Neural cell (in vitro differentiated cells): ENCODE measurements at regions not wholly inside any gene's neighbourhood (a gene's known extent, or its start where the extent isn't known, plus 50 kb on each side); places are given as distances from the start of the nearest gene placed in this dataset.

ENCODE experiments used
- H2AFZ ChIP-seq: fragments of 200-600, 300-800 bp; sonication (generic), shearing (Covaris generic); 2 replicates; pipeline ENCODE4 v1.6.0; 2014; ENCODE audit warnings: low read depth, mild to moderate bottlenecking, antibody characterized with exemption, low read length, moderate library complexity
- H3F3A ChIP-seq: fragments of 200-600 bp; shearing (Covaris generic); 2 replicates; pipeline ENCODE4 v1.6.1; 2016; ENCODE audit warnings: mild to moderate bottlenecking, moderate library complexity, mixed read lengths, antibody characterized with exemption, low read length; ENCODE audit not compliant: insufficient read depth, poor library complexity, severe bottlenecking
- H3K27ac ChIP-seq: fragments of 200-600, 300-800 bp; sonication (generic), shearing (Covaris generic); 2 replicates; pipeline ENCODE4 v1.5.1; 2014; ENCODE audit warnings: mild to moderate bottlenecking, low read length, moderate library complexity
- H3K27me3 ChIP-seq: fragments of 300-800, 200-600 bp; sonication (generic), shearing (Covaris generic); 2 replicates; pipeline ENCODE4 v1.6.0; 2014; ENCODE audit warnings: mild to moderate bottlenecking, low read depth, low read length, moderate library complexity; ENCODE audit not compliant: insufficient read depth
- H3K36me3 ChIP-seq: fragments of 300-800, 200-600 bp; sonication (generic), shearing (Covaris generic); 2 replicates; pipeline ENCODE4 v1.5.1; 2014; ENCODE audit warnings: mild to moderate bottlenecking, antibody characterized with exemption, low read length, moderate library complexity; ENCODE audit not compliant: insufficient read depth
- H3K4me2 ChIP-seq: fragments of 300-800, 200-600 bp; sonication (generic), shearing (Covaris generic); 2 replicates; pipeline ENCODE4 v1.6.0; 2014; ENCODE audit warnings: mild to moderate bottlenecking, low read length
- H3K4me3 ChIP-seq: fragments of 300-800, 200-600 bp; sonication (generic), shearing (Covaris generic); 2 replicates; pipeline ENCODE4 v1.5.1; 2014; ENCODE audit warnings: mild to moderate bottlenecking, low read length, moderate library complexity
- H3K79me2 ChIP-seq: fragments of 200-600 bp; shearing (Covaris generic); replicated peaks from 2 replicates; pipeline ENCODE4 v1.6.0; 2014; ENCODE audit warnings: mild to moderate bottlenecking, low read length, moderate library complexity; ENCODE audit not compliant: insufficient read depth
- H3K9ac ChIP-seq: fragments of 300-800, 200-600 bp; sonication (generic), shearing (Covaris generic); 2 replicates; pipeline ENCODE4 v1.6.1; 2016; ENCODE audit warnings: mild to moderate bottlenecking, low read length, mixed read lengths
- H3K9me2 ChIP-seq: fragments of 200-600 bp; shearing (Covaris generic); 2 replicates; pipeline ENCODE4 v1.6.1; 2016; ENCODE audit warnings: mild to moderate bottlenecking, low read length, mixed read lengths; ENCODE audit not compliant: insufficient read depth
- H3K9me3 ChIP-seq: fragments of 200-600, 300-800 bp; sonication (generic), shearing (Covaris generic); 2 replicates; pipeline ENCODE4 v1.6.1; 2016; ENCODE audit warnings: mild to moderate bottlenecking, mixed run types, low read length, moderate library complexity, mixed read lengths
- H4K20me1 ChIP-seq: fragments of 200-600 bp; shearing (Covaris generic); 2 replicates; pipeline ENCODE4 v1.6.1; 2016; ENCODE audit warnings: mild to moderate bottlenecking, mixed run types; ENCODE audit not compliant: insufficient read depth
- CTCF ChIP-seq: fragments of 450-650 bp; IDR thresholded peaks from 2 replicates; pipeline ENCODE4 v1.5.1; 2014; ENCODE audit warnings: antibody characterized with exemption, mild to moderate bottlenecking, moderate library complexity; ENCODE audit not compliant: poor library complexity, severe bottlenecking
- EP300 ChIP-seq: fragments of 450-650 bp; conservative IDR thresholded peaks from 2 replicates; pipeline ENCODE4 v1.6.1; 2014; ENCODE audit warnings: antibody characterized with exemption, mild to moderate bottlenecking, moderate library complexity; ENCODE audit not compliant: poor library complexity, severe bottlenecking
- EZH2 ChIP-seq: fragments of 200-600, 300-800 bp; shearing (Covaris generic), sonication (generic); IDR thresholded peaks from 2 replicates; pipeline ENCODE4 v1.6.1; 2014; ENCODE audit warnings: antibody characterized with exemption, low read length, borderline replicate concordance, mild to moderate bottlenecking; ENCODE audit not compliant: insufficient read depth, poor library complexity, severe bottlenecking
- MXI1 ChIP-seq: fragments of 450-650 bp; conservative IDR thresholded peaks from 2 replicates; pipeline ENCODE4 v1.6.1; 2014; ENCODE audit warnings: antibody characterized with exemption, mild to moderate bottlenecking; ENCODE audit not compliant: poor library complexity, severe bottlenecking
- POLR2AphosphoS5 ChIP-seq: IDR thresholded peaks from 2 replicates; pipeline ENCODE4 v1.6.1; 2012
- RAD21 ChIP-seq: fragments of 450-650 bp; conservative IDR thresholded peaks from 2 replicates; pipeline ENCODE4 v1.6.1; 2014; ENCODE audit warnings: antibody characterized with exemption, mild to moderate bottlenecking, moderate library complexity
- SMC3 ChIP-seq: fragments of 450-650 bp; conservative IDR thresholded peaks from 2 replicates; pipeline ENCODE4 v1.6.1; 2014; ENCODE audit warnings: antibody characterized with exemption, mild to moderate bottlenecking, moderate library complexity; ENCODE audit not compliant: poor library complexity
- TAF1 ChIP-seq: IDR thresholded peaks from 2 replicates; pipeline ENCODE4 v1.6.1; 2012; ENCODE audit warnings: low read depth
- TF ChIP-seq, protein P1 (sequence below): IDR thresholded peaks from 2 replicates; pipeline ENCODE4 v1.6.1; 2012; ENCODE audit warnings: borderline replicate concordance

GRCh38 chr12:78721906-78722305 lies 142.7 kb upstream of the SYT1 start (continued):
- TF ChIP-seq CTCF (no peak), TAF1 (no peak), POLR2AphosphoS5 (no peak)

GRCh38 chr12:78725033-78725432 lies 139.5 kb upstream of the SYT1 start:
- H3K4me2 ChIP-seq: no peak overlapping the region

More at GRCh38 chr12:78725033-78725432, 139.5 kb upstream of the SYT1 start:
- Histone ChIP-seq H3K27me3 (no peaks in the 10 kb centered on the region), H3K9ac (no peak overlapping the region), H2AFZ (no peak overlapping the region), H3K27ac (no peak overlapping the region), H3K79me2 (no peaks in the 10 kb centered on the region), H3K9me2 (no peaks in the 10 kb centered on the region), H3F3A (no peaks in the 10 kb centered on the region), H3K9me3 (no peaks in the 10 kb centered on the region), H4K20me1 (no peaks in the 10 kb centered on the region), H3K36me3 (no peaks in the 10 kb centered on the region), H3K4me3 (no peak overlapping the region)
- no peak for TF ChIP-seq SMC3
- TF ChIP-seq, protein P1, sequence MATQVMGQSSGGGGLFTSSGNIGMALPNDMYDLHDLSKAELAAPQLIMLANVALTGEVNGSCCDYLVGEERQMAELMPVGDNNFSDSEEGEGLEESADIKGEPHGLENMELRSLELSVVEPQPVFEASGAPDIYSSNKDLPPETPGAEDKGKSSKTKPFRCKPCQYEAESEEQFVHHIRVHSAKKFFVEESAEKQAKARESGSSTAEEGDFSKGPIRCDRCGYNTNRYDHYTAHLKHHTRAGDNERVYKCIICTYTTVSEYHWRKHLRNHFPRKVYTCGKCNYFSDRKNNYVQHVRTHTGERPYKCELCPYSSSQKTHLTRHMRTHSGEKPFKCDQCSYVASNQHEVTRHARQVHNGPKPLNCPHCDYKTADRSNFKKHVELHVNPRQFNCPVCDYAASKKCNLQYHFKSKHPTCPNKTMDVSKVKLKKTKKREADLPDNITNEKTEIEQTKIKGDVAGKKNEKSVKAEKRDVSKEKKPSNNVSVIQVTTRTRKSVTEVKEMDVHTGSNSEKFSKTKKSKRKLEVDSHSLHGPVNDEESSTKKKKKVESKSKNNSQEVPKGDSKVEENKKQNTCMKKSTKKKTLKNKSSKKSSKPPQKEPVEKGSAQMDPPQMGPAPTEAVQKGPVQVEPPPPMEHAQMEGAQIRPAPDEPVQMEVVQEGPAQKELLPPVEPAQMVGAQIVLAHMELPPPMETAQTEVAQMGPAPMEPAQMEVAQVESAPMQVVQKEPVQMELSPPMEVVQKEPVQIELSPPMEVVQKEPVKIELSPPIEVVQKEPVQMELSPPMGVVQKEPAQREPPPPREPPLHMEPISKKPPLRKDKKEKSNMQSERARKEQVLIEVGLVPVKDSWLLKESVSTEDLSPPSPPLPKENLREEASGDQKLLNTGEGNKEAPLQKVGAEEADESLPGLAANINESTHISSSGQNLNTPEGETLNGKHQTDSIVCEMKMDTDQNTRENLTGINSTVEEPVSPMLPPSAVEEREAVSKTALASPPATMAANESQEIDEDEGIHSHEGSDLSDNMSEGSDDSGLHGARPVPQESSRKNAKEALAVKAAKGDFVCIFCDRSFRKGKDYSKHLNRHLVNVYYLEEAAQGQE: no peak
- TF ChIP-seq RAD21: no peak
- TF ChIP-seq EZH2: no peak
- no peak for TF ChIP-seq POLR2AphosphoS5
- TF ChIP-seq EP300: no peak
- no peak for TF ChIP-seq CTCF
- no peak for TF ChIP-seq TAF1
- TF ChIP-seq MXI1: no peak
